ENCODE measurements at regions not wholly inside any gene's neighbourhood (a gene's known extent, or its start where the extent isn't known, plus 50 kb on each side); places are given as distances from the start of the nearest gene placed in this dataset.

GRCh38 chr10:42883993-42884983 is 101.7 kb downstream of the BMS1 start:
- ATAC-seq (ENCODE audit: insufficient read depth, low FRiP score) = no peak
- TF ChIP-seq CTCF (IDR thresholded peaks at IDR 0.05; ENCODE audit: control extremely low read depth, extremely low read depth) = no peak
- Histone ChIP-seq H3K4me1 (ENCODE audit: control insufficient read depth in 5 of 5, insufficient read depth in 5 of 5, low read length in 5 of 5) (no peaks in the 10 kb centered on the region), H3K9ac (ENCODE audit: insufficient read depth in 1 of 2, low read length in 2 of 2) (no peak overlapping the region), H3K4me3 (no peak overlapping the region), H3K36me3 (ENCODE audit: control insufficient read depth in 4 of 4, insufficient read depth in 4 of 4, low read length in 4 of 4) (no peaks in the 10 kb centered on the region), H3K27me3 (ENCODE audit: control insufficient read depth in 3 of 3, insufficient read depth in 3 of 3, low read length in 2 of 3) (no peaks in the 10 kb centered on the region), H3K27ac (ENCODE audit: low read depth in 1 of 2, low read length in 1 of 2) (no peak overlapping the region), H3K9me3 (ENCODE audit: control insufficient read depth in 4 of 4, insufficient read depth in 3 of 4, low read length in 3 of 4) (peaks cover 0 to 19% (median 5%) of the 10 kb centered on the region in 4 donors)
- 83 to 91% methylated on average over 10 to 11 of the region's 11 CpGs for WGBS, 2 donors
- DNase-seq = no peak

DNA sequence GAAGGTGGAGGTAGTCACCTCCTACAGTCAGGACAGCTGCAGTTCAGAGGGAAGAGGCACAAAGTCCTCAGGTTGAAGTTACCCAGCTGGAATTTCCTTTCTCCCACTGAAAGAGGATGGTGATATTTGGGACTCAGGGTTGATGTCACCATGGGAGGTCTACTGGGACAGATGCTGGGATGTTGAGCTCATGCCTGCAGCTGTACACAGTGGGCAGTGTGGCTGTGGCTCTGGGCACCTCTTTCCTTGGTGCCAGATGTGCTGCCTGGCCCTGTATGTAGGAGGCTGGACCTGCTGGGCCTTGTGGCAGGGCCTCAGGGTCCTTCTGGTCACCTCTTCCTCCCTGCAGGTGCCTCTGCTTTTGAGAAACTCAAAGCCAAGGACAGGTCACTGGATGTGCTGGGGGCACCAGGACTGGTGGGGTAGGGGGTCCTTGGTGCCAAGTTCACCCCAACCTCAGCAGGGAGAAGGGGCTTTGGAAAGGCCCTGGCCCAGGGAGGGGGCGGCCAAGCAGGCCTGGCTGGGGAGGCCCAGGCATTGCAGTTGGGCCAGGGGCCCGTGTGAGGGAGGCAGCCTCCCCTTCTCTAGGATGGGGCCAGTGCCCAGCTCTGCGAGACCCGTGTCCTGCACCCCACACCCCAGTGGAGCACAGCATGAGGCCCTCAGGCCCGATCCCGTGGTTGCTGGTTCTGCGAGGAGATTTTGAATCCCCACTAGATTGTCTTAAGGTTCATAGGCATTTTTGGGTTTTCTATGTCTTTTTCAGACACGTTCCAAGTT is 103.1 kb downstream of the BMS1 start:
- Histone ChIP-seq H3K4me1 (ENCODE audit: control insufficient read depth in 5 of 5, insufficient read depth in 5 of 5, low read length in 5 of 5) (no peaks in the 10 kb centered on the region), H3K9me3 (ENCODE audit: control insufficient read depth in 4 of 4, insufficient read depth in 3 of 4, low read length in 3 of 4) (peaks cover 0 to 17% (median 5%) of the 10 kb centered on the region in 4 donors), H3K36me3 (ENCODE audit: control insufficient read depth in 4 of 4, insufficient read depth in 4 of 4, low read length in 4 of 4) (no peaks in the 10 kb centered on the region), H3K9ac (ENCODE audit: insufficient read depth in 1 of 2, low read length in 2 of 2) (no peak overlapping the region), H3K27ac (ENCODE audit: low read depth in 1 of 2, low read length in 1 of 2) (no peak overlapping the region), H3K27me3 (ENCODE audit: control insufficient read depth in 3 of 3, insufficient read depth in 3 of 3, low read length in 2 of 3) (no peaks in the 10 kb centered on the region), H3K4me3 (no peak overlapping the region)
- 84 to 91% methylated on average over 8 of the region's 8 CpGs for WGBS, 2 donors
- DNase-seq (no peak), ATAC-seq (ENCODE audit: insufficient read depth, low FRiP score) (no peak)
- no peak for TF ChIP-seq CTCF (IDR thresholded peaks at IDR 0.05; ENCODE audit: control extremely low read depth, extremely low read depth)

- H3K9me3 ChIP-seq (ENCODE audit: control insufficient read depth in 4 of 4, insufficient read depth in 3 of 4, low read length in 3 of 4) = peaks cover 0 to 6% (median under 1%) of the 10 kb centered on the region in 4 donors
- H3K36me3 ChIP-seq (ENCODE audit: control insufficient read depth in 4 of 4, insufficient read depth in 4 of 4, low read length in 4 of 4) = no peaks in the 10 kb centered on the region
- ATAC-seq (ENCODE audit: insufficient read depth, low FRiP score) = no peak
- no peaks in the 10 kb centered on the region for H3K27me3 ChIP-seq (ENCODE audit: control insufficient read depth in 3 of 3, insufficient read depth in 3 of 3, low read length in 2 of 3)
- no peak overlapping the region for H3K9ac ChIP-seq (ENCODE audit: insufficient read depth in 1 of 2, low read length in 2 of 2)
- WGBS, 2 donors = 86 to 89% methylated on average over 1 of the region's 1 CpG
- DNase-seq = no peak
- H3K4me3 ChIP-seq = no peak overlapping the region
- H3K27ac ChIP-seq (ENCODE audit: low read depth in 1 of 2, low read length in 1 of 2) = no peak overlapping the region
- TF ChIP-seq CTCF (IDR thresholded peaks at IDR 0.05; ENCODE audit: control extremely low read depth, extremely low read depth) = no peak
- no peaks in the 10 kb centered on the region for H3K4me1 ChIP-seq (ENCODE audit: control insufficient read depth in 5 of 5, insufficient read depth in 5 of 5, low read length in 5 of 5)
Measured at GRCh38 chr10:42887734-42888503, 105.3 kb downstream of the BMS1 start.

Data from lung (tissue), 11 donors.